ENCODE measurements at regions not wholly inside any gene's neighbourhood (a gene's known extent, or its start where the extent isn't known, plus 50 kb on each side); places are given as distances from the start of the nearest gene placed in this dataset.

DNA sequence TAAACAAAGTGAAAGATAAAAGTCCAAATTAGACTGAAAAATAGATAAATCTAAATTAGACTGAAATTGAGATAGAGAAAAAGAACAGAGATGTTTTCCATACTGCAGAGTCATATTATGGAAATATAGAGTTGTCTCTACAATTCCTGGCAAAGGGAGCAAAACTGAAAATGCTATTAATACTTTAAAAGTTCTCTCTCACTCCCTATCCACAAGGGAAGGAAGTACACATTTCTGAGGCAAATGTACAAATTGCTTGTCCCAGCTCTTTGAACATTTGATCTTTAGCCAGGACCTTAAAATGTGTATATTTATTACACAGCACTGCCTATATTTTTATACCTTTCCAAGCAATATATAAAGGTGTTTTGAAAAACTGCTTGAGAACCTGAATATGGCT is 225.1 kb upstream of the SEMA6D start:
- TF ChIP-seq, protein P1, sequence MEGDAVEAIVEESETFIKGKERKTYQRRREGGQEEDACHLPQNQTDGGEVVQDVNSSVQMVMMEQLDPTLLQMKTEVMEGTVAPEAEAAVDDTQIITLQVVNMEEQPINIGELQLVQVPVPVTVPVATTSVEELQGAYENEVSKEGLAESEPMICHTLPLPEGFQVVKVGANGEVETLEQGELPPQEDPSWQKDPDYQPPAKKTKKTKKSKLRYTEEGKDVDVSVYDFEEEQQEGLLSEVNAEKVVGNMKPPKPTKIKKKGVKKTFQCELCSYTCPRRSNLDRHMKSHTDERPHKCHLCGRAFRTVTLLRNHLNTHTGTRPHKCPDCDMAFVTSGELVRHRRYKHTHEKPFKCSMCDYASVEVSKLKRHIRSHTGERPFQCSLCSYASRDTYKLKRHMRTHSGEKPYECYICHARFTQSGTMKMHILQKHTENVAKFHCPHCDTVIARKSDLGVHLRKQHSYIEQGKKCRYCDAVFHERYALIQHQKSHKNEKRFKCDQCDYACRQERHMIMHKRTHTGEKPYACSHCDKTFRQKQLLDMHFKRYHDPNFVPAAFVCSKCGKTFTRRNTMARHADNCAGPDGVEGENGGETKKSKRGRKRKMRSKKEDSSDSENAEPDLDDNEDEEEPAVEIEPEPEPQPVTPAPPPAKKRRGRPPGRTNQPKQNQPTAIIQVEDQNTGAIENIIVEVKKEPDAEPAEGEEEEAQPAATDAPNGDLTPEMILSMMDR (IDR thresholded peaks at IDR 0.05), result no peak
- no peak for TF ChIP-seq CREB1 (CRISPR knock-in tag; IDR thresholded peaks at IDR 0.05)
- no peak for TF ChIP-seq CBFB (CRISPR knock-in tag; IDR thresholded peaks at IDR 0.05; ENCODE audit: low read depth)
- no peak for TF ChIP-seq OVOL2 (CRISPR knock-in tag; IDR thresholded peaks at IDR 0.05; ENCODE audit: borderline replicate concordance)
- TF ChIP-seq ZNF423 (CRISPR knock-in tag; IDR thresholded peaks at IDR 0.05), result no peak
- no peak for TF ChIP-seq ELF4 (CRISPR knock-in tag; IDR thresholded peaks at IDR 0.05; ENCODE audit: low read depth)
- TF ChIP-seq, protein P2, sequence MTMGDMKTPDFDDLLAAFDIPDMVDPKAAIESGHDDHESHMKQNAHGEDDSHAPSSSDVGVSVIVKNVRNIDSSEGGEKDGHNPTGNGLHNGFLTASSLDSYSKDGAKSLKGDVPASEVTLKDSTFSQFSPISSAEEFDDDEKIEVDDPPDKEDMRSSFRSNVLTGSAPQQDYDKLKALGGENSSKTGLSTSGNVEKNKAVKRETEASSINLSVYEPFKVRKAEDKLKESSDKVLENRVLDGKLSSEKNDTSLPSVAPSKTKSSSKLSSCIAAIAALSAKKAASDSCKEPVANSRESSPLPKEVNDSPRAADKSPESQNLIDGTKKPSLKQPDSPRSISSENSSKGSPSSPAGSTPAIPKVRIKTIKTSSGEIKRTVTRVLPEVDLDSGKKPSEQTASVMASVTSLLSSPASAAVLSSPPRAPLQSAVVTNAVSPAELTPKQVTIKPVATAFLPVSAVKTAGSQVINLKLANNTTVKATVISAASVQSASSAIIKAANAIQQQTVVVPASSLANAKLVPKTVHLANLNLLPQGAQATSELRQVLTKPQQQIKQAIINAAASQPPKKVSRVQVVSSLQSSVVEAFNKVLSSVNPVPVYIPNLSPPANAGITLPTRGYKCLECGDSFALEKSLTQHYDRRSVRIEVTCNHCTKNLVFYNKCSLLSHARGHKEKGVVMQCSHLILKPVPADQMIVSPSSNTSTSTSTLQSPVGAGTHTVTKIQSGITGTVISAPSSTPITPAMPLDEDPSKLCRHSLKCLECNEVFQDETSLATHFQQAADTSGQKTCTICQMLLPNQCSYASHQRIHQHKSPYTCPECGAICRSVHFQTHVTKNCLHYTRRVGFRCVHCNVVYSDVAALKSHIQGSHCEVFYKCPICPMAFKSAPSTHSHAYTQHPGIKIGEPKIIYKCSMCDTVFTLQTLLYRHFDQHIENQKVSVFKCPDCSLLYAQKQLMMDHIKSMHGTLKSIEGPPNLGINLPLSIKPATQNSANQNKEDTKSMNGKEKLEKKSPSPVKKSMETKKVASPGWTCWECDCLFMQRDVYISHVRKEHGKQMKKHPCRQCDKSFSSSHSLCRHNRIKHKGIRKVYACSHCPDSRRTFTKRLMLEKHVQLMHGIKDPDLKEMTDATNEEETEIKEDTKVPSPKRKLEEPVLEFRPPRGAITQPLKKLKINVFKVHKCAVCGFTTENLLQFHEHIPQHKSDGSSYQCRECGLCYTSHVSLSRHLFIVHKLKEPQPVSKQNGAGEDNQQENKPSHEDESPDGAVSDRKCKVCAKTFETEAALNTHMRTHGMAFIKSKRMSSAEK (CRISPR knock-in tag; IDR thresholded peaks at IDR 0.05; ENCODE audit: borderline replicate concordance), result no peak

Measured in WTC11 (cell line).